Activated CD4-positive, alpha-beta T cell treated with anti-CD3 and anti-CD28 coated beads, Interleukin-2, Interleukin-4, amounts not matched to agents 100 ng/mL and 50 ng/mL, durations not matched to agents 16 hours and 8 hours (primary cell): ENCODE measurements at regions not wholly inside any gene's neighbourhood (a gene's known extent, or its start where the extent isn't known, plus 50 kb on each side); places are given as distances from the start of the nearest gene placed in this dataset.
"Not testable (repeated sequence)": the region's sequence is repeated elsewhere in the genome, so short reads cannot be mapped to it uniquely, and the experiment has no call there.

Experiments
- DNase-seq: peaks from one replicate; pipeline ENCODE4 v3.0.0-alpha.2; 2020; ENCODE audit warnings: low spot score

DNA sequence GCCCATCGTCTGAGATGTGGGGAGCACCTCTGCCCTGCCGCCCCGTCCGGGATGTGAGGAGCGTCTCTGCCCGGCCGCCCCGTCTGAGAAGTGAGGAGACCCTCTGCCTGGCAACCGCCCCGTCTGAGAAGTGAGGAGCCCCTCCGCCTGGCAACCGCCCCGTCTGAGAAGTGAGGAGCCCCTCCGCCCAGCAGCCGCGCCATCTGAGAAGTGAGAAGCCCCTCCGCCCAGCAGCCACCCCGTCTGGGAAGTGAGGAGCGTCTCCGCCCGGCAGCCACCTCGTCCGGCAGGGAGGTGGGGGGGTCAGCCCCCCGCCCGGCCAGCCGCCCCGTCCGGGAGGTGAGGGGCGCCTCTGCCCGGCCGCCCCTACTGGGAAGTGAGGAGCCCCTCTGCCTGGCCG lies 267.2 kb downstream of the MEF2C start:
- not testable (repeated sequence) for DNase-seq

DNA sequence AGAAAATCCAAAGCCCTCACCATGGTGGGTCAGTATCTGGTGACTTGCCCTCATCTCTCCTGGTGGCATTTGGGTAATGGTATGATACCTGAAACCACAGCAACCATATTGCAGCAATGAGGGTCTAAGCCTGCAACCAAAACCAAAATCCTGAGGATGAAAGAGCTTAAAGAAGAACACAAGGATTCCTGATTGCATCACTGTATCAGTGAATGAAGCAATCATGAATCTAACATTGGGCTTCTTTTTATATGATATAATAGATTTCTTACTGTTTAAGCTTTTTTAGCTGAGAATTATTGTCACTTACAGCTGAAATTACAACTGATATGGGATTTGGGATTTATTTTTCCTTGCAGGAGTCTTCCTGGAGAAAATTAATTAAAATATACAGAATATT lies 269.9 kb downstream of the MEF2C start:
- no peak for DNase-seq

GRCh38 chr5:88610586-88610985 lies 272.4 kb downstream of the MEF2C start:
- no peak for DNase-seq

DNA sequence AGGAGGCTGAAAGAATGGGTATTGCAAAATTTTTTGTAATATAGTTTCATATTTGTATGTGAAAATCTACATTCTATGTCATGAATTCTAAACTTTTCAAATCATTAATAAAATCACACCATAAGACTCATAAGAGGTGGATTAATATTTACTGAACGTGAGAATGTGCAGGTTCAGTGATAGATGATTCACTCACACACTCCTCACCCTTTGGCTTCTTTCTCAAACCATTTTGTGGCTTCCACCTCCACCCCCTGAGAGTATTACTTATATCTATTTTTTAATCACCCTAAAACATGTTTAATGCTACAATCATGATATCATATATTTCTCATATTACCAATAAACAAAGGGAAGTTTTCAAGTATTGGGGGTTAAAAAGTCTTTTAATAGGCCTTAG lies 275.5 kb downstream of the MEF2C start:
- DNase-seq: no peak

DNA sequence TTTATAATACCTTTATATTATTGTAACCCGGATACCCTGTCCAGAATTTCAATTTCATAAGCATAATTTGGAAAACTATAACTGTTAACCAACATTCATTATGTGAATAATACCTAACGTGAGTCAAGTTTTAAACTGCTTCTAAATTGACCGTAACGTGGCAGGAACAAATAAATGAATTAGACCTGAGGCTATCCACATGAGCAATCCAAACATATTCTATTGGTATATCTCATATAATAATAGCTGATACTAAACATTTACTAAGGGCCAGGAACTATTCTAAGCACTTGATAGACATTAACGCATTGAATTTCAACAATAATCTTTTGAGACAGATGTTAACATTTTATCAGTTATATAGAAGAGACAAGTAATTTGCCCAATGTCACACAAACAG lies 276.4 kb downstream of the MEF2C start:
- no peak for DNase-seq

- no peak for DNase-seq
Observed at GRCh38 chr5:88606173-88606572, 276.8 kb downstream of the MEF2C start.

GRCh38 chr5:88602584-88602983 lies 280.4 kb downstream of the MEF2C start:
- DNase-seq: peak; percentile 45

- DNase-seq: no peak
Observed at GRCh38 chr5:88594441-88594840, 288.5 kb downstream of the MEF2C start.

DNA sequence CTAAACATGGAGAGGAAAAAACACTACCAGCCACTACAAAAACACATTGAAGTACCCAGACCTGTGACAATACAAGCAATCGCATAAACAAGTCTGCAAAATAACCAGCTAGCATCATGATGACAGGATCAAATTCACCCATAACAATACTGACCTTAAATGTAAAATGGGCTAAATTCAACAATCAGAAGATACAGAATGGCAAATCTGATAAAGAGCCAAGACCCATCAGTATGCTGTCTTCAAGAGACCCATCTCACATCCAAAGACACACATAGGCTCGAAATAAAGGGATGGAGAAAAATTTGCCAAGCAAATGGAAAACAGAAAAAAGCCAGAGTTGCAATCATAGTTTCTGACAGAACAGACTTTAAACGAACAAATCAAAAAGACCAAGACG lies 294.4 kb downstream of the MEF2C start:
- DNase-seq: no peak

GRCh38 chr5:88583471-88583870 lies 299.5 kb downstream of the MEF2C start:
- DNase-seq: no peak

DNA sequence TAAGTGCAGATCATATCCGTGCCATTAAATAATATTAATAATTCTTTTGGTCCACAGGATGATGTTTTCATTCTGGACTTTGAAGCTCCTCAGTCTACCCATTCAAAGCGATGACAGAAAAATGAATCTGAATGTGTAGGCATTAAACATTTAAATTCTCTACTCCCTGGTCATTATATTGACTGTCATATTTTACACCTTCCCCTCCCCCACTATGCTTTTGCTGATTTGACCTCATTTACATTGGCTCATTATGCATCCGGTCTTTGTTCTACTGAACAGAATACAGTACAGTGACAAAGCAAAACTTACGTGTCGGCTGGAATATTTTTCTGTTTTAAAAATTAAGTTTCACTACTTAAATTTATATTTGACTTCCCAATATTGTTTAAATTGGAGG lies 289.7 kb upstream of the TMEM161B start:
- no peak for DNase-seq

- DNase-seq: no peak
Observed at GRCh38 chr5:88557881-88558280, 289.2 kb upstream of the TMEM161B start.

DNA sequence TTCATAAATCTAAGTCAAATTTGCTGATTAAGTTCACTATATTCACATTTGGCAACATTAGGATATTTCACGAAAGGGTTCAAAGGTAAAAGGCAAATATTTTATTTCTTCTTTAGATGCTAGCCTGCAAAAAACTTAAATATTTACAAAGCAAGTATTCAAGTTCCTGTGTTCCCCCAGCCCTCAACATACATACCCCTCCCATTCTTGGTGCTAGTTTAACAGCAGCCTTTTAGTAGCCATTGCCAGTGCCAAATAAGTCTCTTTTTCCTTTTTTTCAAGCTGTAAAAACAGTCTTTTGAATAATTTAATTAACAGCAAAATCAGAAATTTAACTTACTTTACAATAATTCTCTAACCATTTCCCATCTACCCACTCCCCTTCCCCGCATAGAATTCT lies 288.5 kb upstream of the TMEM161B start:
- DNase-seq: no peak

GRCh38 chr5:88556406-88556805 lies 287.8 kb upstream of the TMEM161B start:
- DNase-seq: no peak

DNA sequence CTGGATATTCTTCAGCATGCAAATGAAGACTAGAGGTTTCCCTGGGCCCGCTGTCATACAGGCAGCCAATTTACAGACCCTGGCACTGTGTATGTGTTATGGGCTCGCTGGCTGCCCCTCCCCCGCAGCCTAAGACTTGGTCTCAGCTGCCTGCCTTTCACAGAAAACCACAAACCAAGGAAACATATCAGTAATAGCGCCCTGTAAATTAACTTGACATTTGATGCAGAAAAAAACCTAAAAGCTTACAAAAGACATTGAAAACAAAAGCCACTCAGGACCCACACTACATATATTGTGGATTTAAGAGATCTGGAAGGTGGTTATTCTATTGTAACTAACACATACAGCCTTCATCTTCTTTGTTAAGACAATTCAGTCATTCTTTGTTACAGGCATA lies 287.0 kb upstream of the TMEM161B start:
- DNase-seq: no peak

DNA sequence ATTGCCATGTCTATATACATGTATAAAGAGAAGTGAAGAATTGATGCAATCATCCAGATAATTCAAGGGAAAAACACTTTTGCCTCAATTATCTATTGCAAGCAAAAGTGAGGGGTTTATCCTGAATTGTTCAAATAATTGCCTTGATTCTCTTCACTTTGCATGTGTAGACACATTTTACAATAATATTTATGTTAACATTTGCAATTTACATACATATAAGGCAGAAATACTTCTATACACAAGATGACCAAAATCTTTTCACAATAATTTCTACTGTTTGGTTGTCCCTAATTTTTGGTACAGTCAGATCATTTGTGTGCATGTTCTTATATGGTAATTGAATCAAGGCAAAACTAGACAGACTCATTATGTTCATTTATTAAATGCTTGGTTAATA lies 285.3 kb upstream of the TMEM161B start:
- DNase-seq: no peak

DNA sequence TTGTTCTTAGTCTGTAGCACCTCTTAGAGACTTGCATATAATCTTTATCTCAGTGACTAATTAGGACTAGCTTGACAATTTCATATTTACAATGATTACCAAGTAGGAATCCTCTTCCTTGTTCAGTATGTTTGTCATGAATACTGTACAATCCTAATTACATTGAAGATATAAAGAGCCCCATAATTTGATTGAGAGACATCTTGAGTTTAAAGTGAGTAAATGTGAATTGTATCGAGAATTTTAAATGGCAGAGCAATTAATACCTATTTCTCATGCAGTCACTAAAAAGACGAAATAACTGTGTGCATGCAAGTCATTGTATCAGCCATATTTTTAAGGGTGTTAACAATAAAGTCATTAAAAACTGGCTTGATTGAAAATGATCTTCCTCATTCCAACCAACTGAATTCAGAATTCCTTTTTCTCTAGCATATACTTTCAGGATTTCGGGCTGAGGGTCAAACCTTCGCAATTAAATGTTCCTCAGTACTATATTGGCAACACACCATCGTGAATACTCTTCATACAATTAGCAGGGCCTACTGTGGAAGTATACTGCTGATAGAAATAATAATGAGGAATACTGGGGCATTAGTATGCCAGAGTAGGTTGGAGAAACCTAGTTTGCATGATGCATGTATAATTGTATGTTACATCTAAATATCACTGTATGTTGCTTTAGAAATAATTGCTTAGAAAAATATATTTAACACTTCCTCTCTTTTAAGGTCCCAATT lies 284.7 kb upstream of the TMEM161B start:
- no peak for DNase-seq

DNA sequence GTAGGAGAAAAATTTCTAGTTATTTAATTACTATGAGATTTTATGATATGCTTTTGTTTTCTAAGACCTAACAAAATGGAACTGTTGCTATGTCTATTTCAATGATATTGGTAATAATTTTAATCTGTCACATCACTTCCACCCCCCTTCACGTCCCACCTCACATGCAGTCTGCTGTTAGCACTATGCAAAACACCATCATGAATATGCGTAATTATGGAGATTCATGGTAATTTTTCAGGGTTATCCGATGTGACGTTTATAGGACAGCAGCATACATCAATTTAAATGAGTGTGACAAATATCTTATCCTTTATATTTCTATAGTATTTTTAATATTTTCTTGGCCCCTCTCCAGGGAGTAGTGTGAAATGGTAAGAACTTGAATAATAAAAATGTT lies 283.8 kb upstream of the TMEM161B start:
- no peak for DNase-seq

DNA sequence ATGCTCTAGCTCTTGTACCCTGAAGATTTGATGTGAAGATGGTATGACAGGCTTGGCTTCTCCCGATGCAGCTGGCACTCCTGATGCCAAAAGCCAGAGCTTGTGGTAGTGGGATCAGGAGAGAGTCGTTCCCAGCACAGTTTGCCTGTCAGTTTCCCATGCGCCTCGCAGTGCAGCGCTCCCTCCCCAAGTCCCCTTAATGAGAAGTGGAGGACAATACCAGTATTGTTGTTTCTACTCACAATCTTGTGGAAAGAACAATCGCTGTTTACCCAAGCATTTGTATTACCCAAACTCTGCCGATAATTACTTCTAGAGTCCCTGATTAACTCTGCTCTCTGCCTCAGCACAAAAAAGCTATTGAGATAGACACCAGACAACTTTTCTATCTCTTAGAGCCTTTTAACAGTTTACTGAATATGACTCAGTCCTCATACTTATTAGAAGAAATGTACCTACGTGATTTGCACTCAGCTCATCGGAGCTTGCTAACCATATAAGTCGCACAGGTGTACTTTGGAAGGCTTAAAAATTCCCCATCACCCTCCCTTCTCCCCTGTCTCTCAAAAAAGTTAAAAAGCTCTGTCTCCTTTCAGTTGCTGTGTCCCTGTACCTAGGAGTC lies 283.2 kb upstream of the TMEM161B start:
- DNase-seq: no peak

GRCh38 chr5:88550736-88551135 lies 282.1 kb upstream of the TMEM161B start:
- DNase-seq: no peak

DNA sequence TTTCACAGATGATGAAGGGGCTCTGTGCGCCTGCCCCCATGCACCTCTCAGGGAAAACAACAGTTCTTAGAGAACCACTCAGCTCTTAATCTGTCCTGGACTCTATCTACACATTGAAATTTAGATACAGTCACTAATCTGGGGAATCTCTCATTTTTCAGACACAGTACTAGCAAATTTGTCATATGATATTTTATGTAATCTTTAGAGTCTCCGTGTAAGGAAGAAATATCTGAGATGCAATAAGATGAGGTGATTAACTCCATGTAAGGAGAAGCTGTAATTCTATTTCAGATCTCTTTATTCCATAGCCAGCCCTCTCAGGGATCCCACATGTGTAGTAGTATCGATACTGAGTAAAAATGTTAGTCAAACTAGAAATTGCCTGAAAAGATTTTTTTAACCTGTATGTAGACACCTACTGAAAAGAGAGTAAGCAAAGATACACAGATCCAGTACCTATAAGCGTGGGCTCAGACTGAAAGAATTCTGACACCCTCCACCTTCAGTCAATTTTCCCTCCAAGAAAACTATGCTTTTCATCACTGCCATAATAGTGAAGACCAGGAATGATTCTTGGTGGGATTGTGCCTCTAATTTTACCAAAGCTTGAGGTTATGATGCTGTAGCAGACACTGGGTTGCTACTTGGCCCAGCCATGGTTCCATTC lies 279.6 kb upstream of the TMEM161B start:
- DNase-seq: no peak

DNA sequence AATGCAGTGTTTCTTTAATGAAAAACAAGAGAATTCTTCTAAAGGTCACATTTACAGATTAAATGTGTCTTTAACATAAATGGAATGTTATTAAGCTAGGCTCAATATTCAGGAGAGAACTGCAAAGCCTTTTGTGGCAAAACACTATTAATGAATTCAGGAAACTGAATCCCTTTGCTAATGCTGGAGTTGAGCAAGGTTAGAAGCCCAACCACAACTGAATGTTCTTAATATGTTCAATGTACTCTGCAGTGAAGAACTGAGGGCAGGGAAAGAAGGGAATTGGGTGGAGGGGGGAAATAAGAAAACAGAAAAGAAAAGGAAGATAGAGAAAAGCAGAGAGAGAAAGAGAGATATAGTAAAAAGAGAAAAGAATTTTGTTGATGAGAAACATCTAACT lies 276.7 kb upstream of the TMEM161B start:
- no peak for DNase-seq

DNA sequence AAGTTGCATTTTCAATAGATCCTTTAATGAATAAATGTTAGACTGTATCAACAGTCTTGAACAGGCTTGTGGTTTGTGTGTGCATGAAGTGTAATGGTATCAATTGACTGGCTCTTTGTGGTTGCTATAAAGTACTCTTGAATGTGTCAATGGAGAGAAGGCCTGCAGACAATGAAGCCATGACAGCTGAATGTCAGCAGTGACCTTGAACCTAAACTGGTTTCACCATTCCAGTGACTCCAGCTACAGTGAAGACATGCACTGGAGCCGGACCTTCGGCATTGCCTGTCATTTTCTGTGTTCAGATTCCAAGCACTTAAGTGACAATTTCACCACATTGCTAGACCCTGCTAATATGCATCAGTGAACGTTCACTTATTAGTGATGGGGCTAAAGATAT lies 276.0 kb upstream of the TMEM161B start:
- DNase-seq: no peak
